OCI-M1 (cell line): ENCODE measurements at regions not wholly inside any gene's neighbourhood (a gene's known extent, or its start where the extent isn't known, plus 50 kb on each side); places are given as distances from the start of the nearest gene placed in this dataset.
A peak's percentile ranks its signal among the peaks of the same experiment; 100 is the strongest.
"Not testable (repeated sequence)": the region's sequence is repeated elsewhere in the genome, so short reads cannot be mapped to it uniquely, and the experiment has no call there.

Source experiments
- DNase-seq: peaks from one replicate; lab custom pipeline; 2025; lab: John Stamatoyannopoulos, UW

- no peak for DNase-seq
Observed at GRCh38 chr2:64795024-64795592, 141.4 kb upstream of the SERTAD2 start.

DNA sequence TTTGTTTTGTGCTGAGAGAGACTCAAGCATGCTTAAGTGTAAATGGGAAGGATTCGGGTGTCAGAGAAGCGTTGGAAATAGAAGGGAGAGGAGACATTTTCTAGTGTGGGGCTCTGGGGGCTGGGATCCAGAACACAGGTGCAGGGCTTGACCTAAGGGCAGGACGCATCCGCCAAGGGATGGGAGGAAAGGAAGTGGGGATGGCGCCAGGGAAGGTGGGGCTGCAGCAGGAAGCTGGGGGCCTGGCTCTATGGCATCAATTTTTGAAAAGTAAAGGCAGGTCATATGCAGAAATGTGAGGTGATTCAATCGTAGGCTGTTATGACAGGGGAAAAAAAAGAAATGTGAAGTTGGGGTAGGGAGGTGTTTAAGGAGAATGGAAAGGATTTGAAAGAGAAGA lies 143.2 kb upstream of the SERTAD2 start:
- no peak for DNase-seq

GRCh38 chr2:64797881-64798575 lies 144.3 kb upstream of the SERTAD2 start:
- no peak for DNase-seq

DNA sequence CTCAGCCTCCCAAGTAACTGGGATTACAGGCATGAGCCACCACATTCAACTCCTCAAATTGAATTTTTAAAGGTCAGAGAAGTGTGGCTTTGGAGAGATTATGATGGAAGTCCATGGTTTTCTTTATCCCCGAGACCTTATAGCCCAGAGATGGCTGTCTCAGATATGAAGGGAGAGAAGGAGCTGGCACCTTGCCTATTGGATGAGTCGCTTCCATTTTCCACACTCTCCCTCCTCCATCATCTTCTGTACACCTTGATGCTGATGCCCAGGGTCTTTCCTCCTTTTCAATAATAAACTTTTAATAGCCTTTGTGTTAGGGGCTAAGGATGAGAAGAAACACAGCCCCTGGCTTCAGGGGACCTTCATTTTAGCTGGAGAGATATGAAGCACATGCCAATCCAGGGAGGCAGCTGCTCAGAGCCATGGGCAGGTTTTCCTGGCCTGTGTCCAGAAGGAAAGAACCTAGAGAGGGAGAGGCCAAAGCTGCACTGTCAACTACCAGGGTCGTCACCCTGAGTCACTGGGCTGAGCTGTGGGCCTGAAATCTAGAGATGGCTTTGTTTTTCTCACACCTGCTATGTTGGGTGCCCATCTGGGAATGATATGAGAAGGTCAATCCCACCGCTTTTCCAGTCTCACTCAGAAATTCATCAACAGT lies 146.0 kb upstream of the SERTAD2 start:
- no peak for DNase-seq

GRCh38 chr2:64803776-64804175 lies 150.1 kb upstream of the SERTAD2 start:
- no peak for DNase-seq

- DNase-seq = no peak
Observed at GRCh38 chr2:64804651-64805050, 150.9 kb upstream of the SERTAD2 start.

DNA sequence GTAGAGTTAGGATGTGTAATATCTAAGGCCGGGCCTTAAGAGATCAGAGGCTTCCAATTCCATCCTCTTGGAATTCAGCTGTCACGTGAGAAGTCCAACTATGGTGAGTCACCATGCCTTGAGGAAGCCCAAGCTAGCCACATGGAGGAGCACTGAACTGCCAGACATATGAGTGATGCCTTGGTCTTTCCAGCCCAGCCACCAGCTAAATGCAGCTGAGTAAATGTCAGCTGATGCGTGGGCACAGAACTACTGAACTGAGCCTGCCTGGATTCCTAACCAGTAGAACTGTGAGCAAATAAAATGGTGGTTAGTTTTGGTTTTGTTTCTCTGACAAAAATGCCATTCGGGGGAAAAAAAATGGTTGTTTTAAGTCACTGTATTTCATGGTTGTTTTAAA lies 153.7 kb upstream of the SERTAD2 start:
- DNase-seq = peak; percentile 24

DNA sequence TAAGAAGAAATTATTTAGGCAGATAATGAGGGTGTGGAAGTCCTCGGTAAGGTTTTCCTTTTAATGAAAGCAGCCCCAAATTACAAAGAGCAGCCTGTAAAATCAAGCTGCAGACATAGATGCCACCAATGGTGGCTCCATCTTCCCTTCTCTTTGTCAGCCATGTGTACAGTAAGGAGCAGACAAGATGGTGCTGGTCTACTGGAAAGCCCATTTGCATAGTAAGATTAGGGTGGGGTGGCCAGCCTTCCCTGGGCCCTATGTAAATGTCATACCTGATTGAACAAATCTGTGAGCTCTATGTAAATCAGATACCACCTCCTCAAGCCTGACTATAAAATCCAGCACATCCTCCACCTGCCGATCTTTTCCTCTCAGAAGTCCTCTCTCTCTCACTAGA lies 154.4 kb upstream of the SERTAD2 start:
- no peak for DNase-seq

- no peak for DNase-seq
Observed at GRCh38 chr2:64808754-64809153, 155.0 kb upstream of the SERTAD2 start.

- no peak for DNase-seq
Observed at GRCh38 chr2:64809216-64809615, 155.5 kb upstream of the SERTAD2 start.

GRCh38 chr2:64812285-64812684 lies 158.6 kb upstream of the SERTAD2 start:
- no peak for DNase-seq

GRCh38 chr2:64814007-64814406 lies 160.3 kb upstream of the SERTAD2 start:
- DNase-seq = no peak

DNA sequence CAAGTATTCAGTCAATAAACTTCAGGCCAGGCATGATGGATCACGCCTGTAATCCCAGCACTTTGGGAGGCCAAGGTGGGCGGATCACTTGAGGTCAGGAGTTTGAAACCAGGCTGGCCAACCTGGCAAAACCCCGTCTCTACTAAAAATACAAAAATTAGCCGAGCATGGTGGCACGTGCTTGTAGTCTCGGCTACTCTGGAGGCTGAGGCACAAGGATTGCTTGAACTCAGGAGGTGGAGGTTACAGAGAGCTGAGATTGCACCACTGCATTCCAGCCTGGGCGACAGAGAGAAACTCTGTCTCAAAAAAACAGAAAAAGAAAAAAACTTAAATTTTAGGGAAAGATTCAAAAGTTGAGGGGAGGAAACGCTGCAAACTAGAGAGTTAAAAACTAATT lies 162.8 kb upstream of the SERTAD2 start:
- not testable (repeated sequence) for DNase-seq

GRCh38 chr2:64817453-64817852 lies 163.7 kb upstream of the SERTAD2 start:
- DNase-seq = no peak

DNA sequence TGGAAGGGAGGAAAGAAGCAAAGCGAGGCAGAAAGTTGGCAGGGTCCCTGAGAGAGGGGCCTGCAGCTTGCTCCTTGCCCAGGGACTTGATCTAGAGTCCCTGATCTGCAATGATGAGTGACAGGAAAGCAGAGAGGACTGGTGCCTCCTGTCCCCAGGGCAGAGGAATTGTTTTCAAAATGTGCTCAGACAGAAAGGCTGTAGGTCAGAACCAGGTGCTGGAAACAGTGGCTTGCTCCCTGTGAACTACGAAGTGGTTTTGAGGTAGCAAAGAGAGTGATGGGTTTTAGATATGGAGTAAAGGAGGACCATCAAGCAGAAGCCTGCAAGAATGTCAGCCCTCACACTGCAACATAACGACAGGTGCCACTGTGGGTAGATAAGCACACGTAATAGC lies 164.9 kb upstream of the SERTAD2 start:
- no peak for DNase-seq

- no peak for DNase-seq
Observed at GRCh38 chr2:64819361-64819760, 165.6 kb upstream of the SERTAD2 start.

- DNase-seq = no peak
Observed at GRCh38 chr2:64819774-64820688, 166.3 kb upstream of the SERTAD2 start.

DNA sequence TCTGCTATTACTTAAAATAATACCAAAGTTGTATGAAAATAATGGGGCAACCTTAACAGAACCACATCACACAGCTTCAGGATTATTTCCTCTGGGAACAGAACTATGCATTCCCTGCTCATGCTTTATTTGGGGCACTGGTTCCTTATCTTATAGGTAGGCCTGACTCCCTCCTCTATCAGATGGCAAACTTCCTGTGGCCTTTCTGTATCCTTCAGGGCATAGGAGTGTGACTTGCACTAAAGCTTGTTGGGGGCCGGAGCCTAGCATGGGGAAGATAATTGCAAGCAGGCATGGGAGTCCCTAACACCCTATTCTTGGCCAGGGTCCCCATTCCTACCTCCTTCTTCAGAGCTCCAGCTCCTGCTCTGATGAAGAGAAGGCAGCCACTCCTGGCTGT lies 167.2 kb upstream of the SERTAD2 start:
- DNase-seq = no peak

DNA sequence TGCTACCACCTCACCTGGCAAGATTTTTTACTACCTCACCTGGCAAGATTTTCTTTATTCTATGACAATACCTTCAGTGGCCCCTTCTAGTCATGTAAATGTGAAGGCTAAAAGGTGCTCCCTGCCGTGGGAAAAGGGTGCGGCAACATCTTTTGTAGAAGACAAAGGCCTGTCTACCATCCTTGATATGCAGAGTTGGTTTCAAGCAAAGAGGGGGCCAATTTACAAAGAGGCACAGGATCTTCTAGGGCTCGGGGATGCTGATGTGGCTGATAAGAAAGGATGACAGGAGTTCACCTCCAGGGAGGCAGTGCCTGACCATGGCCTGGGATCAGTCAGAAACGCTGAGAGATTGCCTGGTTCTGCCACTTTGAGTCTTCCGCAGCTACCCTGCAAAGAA lies 165.4 kb upstream of the SLC1A4 start:
- DNase-seq = no peak

- no peak for DNase-seq
Observed at GRCh38 chr2:64825831-64826491, 163.2 kb upstream of the SLC1A4 start.

GRCh38 chr2:64826703-64827102 lies 162.5 kb upstream of the SLC1A4 start:
- no peak for DNase-seq

- no peak for DNase-seq
Observed at GRCh38 chr2:64828261-64828660, 160.9 kb upstream of the SLC1A4 start.
